ENCODE measurements at regions not wholly inside any gene's neighbourhood (a gene's known extent, or its start where the extent isn't known, plus 50 kb on each side); places are given as distances from the start of the nearest gene placed in this dataset.

- H3K79me2 ChIP-seq (ENCODE audit: low read length) = no peaks in the 10 kb centered on the region
Observed at GRCh38 chr14:34241185-34241711, 220.8 kb downstream of the SPTSSA start.

GRCh38 chr14:34238610-34239009, 223.4 kb downstream of the SPTSSA start:
- no peaks in the 10 kb centered on the region for H3K36me3 ChIP-seq (replicated peaks; ENCODE audit: low read depth, low read length)
- TF ChIP-seq CTCF (IDR thresholded peaks at IDR 0.05; ENCODE audit: low read depth, low read length) (no peak), EZH2phosphoT487 (IDR thresholded peaks at IDR 0.05; ENCODE audit: low read depth) (no peak)
- H3K79me2 ChIP-seq (ENCODE audit: low read length) = no peaks in the 10 kb centered on the region
- no peak overlapping the region for H3K27ac ChIP-seq (ENCODE audit: low read length)
- no peak overlapping the region for H3K9ac ChIP-seq (ENCODE audit: low read length)
- no peak overlapping the region for H3K4me3 ChIP-seq (ENCODE audit: low read length)
- H3K27me3 ChIP-seq (ENCODE audit: low read depth, low read length) = no peaks in the 10 kb centered on the region; the same call in 1 of the 2 replicates
- no peak overlapping the region for H3K4me2 ChIP-seq (ENCODE audit: low read length)
- H3K4me1 ChIP-seq (ENCODE audit: low read length) = no peaks in the 10 kb centered on the region
- no peaks in the 10 kb centered on the region for H4K20me1 ChIP-seq (ENCODE audit: insufficient read depth, low read length)
- H2AFZ ChIP-seq (ENCODE audit: low read depth, low read length) = no peak overlapping the region
- H3K9me3 ChIP-seq (ENCODE audit: insufficient read depth, low read length) = no peaks in the 10 kb centered on the region

More at GRCh38 chr14:34241185-34241711, 220.8 kb downstream of the SPTSSA start:
- no peak overlapping the region for H3K4me2 ChIP-seq (ENCODE audit: low read length)
- H4K20me1 ChIP-seq (ENCODE audit: insufficient read depth, low read length) = no peaks in the 10 kb centered on the region
- no peaks in the 10 kb centered on the region for H3K36me3 ChIP-seq (replicated peaks; ENCODE audit: low read depth, low read length)
- no peak overlapping the region for H2AFZ ChIP-seq (ENCODE audit: low read depth, low read length)
- peaks cover 3% of the 10 kb centered on the region; the same call in 1 of the 2 replicates for H3K27me3 ChIP-seq (ENCODE audit: low read depth, low read length)
- H3K9ac ChIP-seq (ENCODE audit: low read length) = no peak overlapping the region
- no peak overlapping the region for H3K4me3 ChIP-seq (ENCODE audit: low read length)
- H3K4me1 ChIP-seq (ENCODE audit: low read length) = no peaks in the 10 kb centered on the region
- TF ChIP-seq CTCF (IDR thresholded peaks at IDR 0.05; ENCODE audit: low read depth, low read length) (no peak), EZH2phosphoT487 (IDR thresholded peaks at IDR 0.05; ENCODE audit: low read depth) (no peak)
- H3K9me3 ChIP-seq (ENCODE audit: insufficient read depth, low read length) = no peaks in the 10 kb centered on the region
- no peak overlapping the region for H3K27ac ChIP-seq (ENCODE audit: low read length)

GRCh38 chr14:34237677-34238076, 224.4 kb downstream of the SPTSSA start:
- TF ChIP-seq CTCF (IDR thresholded peaks at IDR 0.05; ENCODE audit: low read depth, low read length) = no peak
- TF ChIP-seq EZH2phosphoT487 (IDR thresholded peaks at IDR 0.05; ENCODE audit: low read depth) = no peak
- H3K27me3 ChIP-seq (ENCODE audit: low read depth, low read length) = no peaks in the 10 kb centered on the region; the same call in 1 of the 2 replicates

GRCh38 chr14:34237081-34237480, 225.0 kb downstream of the SPTSSA start:
- H3K79me2 ChIP-seq (ENCODE audit: low read length) = no peaks in the 10 kb centered on the region

More at GRCh38 chr14:34237677-34238076, 224.4 kb downstream of the SPTSSA start:
- Histone ChIP-seq H3K36me3 (replicated peaks; ENCODE audit: low read depth, low read length) (no peaks in the 10 kb centered on the region), H3K4me2 (ENCODE audit: low read length) (no peak overlapping the region), H2AFZ (ENCODE audit: low read depth, low read length) (no peak overlapping the region), H3K27ac (ENCODE audit: low read length) (no peak overlapping the region), H3K4me3 (ENCODE audit: low read length) (no peak overlapping the region), H3K4me1 (ENCODE audit: low read length) (no peaks in the 10 kb centered on the region), H3K79me2 (ENCODE audit: low read length) (no peaks in the 10 kb centered on the region), H4K20me1 (ENCODE audit: insufficient read depth, low read length) (no peaks in the 10 kb centered on the region), H3K9me3 (ENCODE audit: insufficient read depth, low read length) (no peaks in the 10 kb centered on the region), H3K9ac (ENCODE audit: low read length) (no peak overlapping the region)

More at GRCh38 chr14:34237081-34237480, 225.0 kb downstream of the SPTSSA start:
- H3K9me3 ChIP-seq (ENCODE audit: insufficient read depth, low read length) = no peaks in the 10 kb centered on the region
- no peak overlapping the region for H3K4me3 ChIP-seq (ENCODE audit: low read length)
- H3K36me3 ChIP-seq (replicated peaks; ENCODE audit: low read depth, low read length) = no peaks in the 10 kb centered on the region
- H3K9ac ChIP-seq (ENCODE audit: low read length) = no peak overlapping the region
- TF ChIP-seq CTCF (IDR thresholded peaks at IDR 0.05; ENCODE audit: low read depth, low read length) (no peak), EZH2phosphoT487 (IDR thresholded peaks at IDR 0.05; ENCODE audit: low read depth) (no peak)
- H3K27ac ChIP-seq (ENCODE audit: low read length) = no peak overlapping the region
- no peaks in the 10 kb centered on the region for H3K4me1 ChIP-seq (ENCODE audit: low read length)
- no peaks in the 10 kb centered on the region; the same call in 1 of the 2 replicates for H3K27me3 ChIP-seq (ENCODE audit: low read depth, low read length)
- no peak overlapping the region for H3K4me2 ChIP-seq (ENCODE audit: low read length)
- H2AFZ ChIP-seq (ENCODE audit: low read depth, low read length) = no peak overlapping the region
- H4K20me1 ChIP-seq (ENCODE audit: insufficient read depth, low read length) = no peaks in the 10 kb centered on the region

All from OCI-LY3 (cell line).